Right lobe of liver (tissue), 4 donors: ENCODE measurements at regions not wholly inside any gene's neighbourhood (a gene's known extent, or its start where the extent isn't known, plus 50 kb on each side); places are given as distances from the start of the nearest gene placed in this dataset.

Experiments
- POLR2A ChIP-seq: fragments of 450-650 bp; IDR thresholded peaks from one replicate; pipeline ENCODE4 v1.6.1; 2017; ENCODE audit warnings: antibody characterized with exemption, mild to moderate bottlenecking
- TF ChIP-seq, protein P1 (sequence below), 4 donors: fragments of 200-600 bp in 3 of 4; fragments of 450-650 bp in 1 of 4; IDR thresholded peaks; one replicate each; pipeline versions ENCODE4 v1.5.1 to v1.8.0; 2016 to 2022; ENCODE audit warnings: antibody characterized with exemption in 4 of 4, mild to moderate bottlenecking in 2 of 4
- donor health status: DM: no; HTN: no; CAD: no.
- donor health status: DM: no; HTN: no; CAD: no.
- donor health status: DM: no; HTN: yes; CAD: no.

DNA sequence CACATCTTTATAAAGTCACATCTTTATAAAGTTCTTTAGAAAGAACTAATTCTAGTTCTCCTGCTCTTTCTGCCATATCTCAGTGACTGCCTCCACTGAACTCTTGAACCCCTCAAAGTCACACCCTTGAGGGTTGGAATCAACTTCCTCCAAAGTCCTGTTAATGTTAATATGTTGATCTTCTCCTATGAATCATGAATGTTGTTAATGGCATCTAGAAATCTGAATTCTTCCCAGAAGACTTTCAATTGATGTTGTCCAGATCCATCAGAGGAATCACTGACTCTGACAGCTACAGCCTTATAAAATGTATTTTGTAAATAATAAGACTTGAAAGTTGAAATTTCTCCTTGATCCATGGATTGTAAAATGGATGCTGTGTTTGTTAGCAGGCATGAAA lies 213.4 kb downstream of the COX7C start:
- TF ChIP-seq, protein P1, sequence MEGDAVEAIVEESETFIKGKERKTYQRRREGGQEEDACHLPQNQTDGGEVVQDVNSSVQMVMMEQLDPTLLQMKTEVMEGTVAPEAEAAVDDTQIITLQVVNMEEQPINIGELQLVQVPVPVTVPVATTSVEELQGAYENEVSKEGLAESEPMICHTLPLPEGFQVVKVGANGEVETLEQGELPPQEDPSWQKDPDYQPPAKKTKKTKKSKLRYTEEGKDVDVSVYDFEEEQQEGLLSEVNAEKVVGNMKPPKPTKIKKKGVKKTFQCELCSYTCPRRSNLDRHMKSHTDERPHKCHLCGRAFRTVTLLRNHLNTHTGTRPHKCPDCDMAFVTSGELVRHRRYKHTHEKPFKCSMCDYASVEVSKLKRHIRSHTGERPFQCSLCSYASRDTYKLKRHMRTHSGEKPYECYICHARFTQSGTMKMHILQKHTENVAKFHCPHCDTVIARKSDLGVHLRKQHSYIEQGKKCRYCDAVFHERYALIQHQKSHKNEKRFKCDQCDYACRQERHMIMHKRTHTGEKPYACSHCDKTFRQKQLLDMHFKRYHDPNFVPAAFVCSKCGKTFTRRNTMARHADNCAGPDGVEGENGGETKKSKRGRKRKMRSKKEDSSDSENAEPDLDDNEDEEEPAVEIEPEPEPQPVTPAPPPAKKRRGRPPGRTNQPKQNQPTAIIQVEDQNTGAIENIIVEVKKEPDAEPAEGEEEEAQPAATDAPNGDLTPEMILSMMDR (IDR thresholded peaks at IDR 0.05) = no peak
- TF ChIP-seq POLR2A = no peak
